ENCODE measurements at regions not wholly inside any gene's neighbourhood (a gene's known extent, or its start where the extent isn't known, plus 50 kb on each side); places are given as distances from the start of the nearest gene placed in this dataset.
A peak's percentile ranks its signal among the peaks of the same experiment; 100 is the strongest.

DNA sequence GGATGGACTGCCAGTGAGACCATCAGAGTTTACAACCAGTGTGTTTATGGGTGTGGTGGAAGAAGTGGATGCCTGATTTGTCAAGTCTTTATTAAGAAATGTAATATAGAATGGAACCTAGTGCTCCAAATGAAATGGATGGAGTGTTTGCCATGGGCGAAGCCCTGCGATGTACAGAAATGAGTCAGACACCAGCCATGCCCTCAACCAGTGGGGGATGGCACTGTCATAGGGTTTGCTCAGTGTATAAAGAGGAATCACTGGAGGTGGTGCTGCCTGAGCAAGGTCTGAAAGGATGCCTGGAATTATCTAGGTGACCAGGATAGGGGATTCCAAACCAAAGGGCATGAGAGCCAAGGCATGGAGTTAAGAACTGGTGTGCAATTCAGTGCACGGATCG lies 120.9 kb upstream of the MTNR1B start:
- no peak for DNase-seq (ENCODE audit: low spot score in 2 of 2)
- 88 to 96% methylated on average over 4 of the region's 4 CpGs for WGBS, 2 donors
- TF ChIP-seq, protein P1, sequence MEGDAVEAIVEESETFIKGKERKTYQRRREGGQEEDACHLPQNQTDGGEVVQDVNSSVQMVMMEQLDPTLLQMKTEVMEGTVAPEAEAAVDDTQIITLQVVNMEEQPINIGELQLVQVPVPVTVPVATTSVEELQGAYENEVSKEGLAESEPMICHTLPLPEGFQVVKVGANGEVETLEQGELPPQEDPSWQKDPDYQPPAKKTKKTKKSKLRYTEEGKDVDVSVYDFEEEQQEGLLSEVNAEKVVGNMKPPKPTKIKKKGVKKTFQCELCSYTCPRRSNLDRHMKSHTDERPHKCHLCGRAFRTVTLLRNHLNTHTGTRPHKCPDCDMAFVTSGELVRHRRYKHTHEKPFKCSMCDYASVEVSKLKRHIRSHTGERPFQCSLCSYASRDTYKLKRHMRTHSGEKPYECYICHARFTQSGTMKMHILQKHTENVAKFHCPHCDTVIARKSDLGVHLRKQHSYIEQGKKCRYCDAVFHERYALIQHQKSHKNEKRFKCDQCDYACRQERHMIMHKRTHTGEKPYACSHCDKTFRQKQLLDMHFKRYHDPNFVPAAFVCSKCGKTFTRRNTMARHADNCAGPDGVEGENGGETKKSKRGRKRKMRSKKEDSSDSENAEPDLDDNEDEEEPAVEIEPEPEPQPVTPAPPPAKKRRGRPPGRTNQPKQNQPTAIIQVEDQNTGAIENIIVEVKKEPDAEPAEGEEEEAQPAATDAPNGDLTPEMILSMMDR (IDR thresholded peaks at IDR 0.05), result no peak
- TF ChIP-seq POLR2A (IDR thresholded peaks at IDR 0.05), result no peak
- H3K4me3 ChIP-seq (ENCODE audit: low read depth, poor library complexity, severe bottlenecking), result no peak overlapping the region
- intact Hi-C loops (cut with DNase I; ENCODE audit: low total_unique reads), result no loop called here

DNA sequence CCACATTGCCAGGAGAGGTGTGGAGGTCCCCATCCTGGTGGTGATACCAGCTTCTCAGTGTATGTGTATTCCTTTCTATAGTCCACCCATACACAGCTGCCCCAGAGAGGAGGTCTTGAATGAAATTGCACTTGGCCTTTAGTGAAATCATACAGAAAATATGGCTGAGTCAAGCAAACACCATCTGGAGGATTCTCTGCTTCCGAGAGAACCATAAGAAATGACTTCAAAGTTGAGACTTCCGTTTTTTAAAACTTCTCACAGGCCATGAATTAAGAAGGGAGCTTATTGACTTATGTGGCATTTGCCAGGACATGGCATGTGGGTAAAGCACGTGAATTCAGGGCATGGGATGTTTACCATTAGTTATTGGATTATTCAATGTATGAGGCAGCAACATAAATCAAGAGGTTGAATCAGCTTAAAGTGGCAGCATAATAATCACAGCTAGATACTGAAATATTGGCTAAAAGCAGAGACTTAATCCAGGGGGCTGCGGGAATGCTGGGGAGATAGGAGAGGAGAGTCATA lies 119.1 kb upstream of the MTNR1B start:
- WGBS, 2 donors, result 72 to 73% methylated on average over 4 of the region's 4 CpGs
- no peak overlapping the region for H3K4me3 ChIP-seq (ENCODE audit: low read depth, poor library complexity, severe bottlenecking)
- TF ChIP-seq POLR2A (IDR thresholded peaks at IDR 0.05), result no peak
- TF ChIP-seq, protein P1 (IDR thresholded peaks at IDR 0.05), result no peak
- DNase-seq (ENCODE audit: low spot score in 2 of 2), result no peak
- intact Hi-C loops (cut with DNase I; ENCODE audit: low total_unique reads), result no loop called here

DNA sequence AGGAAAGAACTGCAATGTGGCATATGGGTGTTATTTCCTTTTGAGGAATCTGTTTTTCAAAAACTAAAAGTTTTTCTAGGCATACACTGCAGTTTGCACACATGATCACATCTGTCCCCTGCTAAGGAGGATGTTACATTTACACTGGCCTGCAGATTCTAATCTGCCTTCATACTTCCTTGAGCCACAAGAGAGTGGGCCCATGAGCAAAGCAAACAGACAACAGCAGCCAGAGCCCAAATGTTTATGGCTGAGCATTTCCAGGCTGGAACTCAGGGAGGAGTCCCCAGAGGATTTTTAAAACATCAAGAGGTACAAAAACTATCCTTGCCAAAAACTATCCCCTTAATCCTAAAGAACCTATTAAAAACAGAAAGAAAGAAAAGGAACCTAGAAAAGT lies 117.2 kb upstream of the MTNR1B start:
- TF ChIP-seq, protein P1 (IDR thresholded peaks at IDR 0.05), result no peak
- TF ChIP-seq POLR2A (IDR thresholded peaks at IDR 0.05), result no peak
- H3K4me3 ChIP-seq (ENCODE audit: low read depth, poor library complexity, severe bottlenecking), result no peak overlapping the region
- intact Hi-C loops (cut with DNase I; ENCODE audit: low total_unique reads), result no loop called here
- no peak for DNase-seq (ENCODE audit: low spot score in 2 of 2)

DNA sequence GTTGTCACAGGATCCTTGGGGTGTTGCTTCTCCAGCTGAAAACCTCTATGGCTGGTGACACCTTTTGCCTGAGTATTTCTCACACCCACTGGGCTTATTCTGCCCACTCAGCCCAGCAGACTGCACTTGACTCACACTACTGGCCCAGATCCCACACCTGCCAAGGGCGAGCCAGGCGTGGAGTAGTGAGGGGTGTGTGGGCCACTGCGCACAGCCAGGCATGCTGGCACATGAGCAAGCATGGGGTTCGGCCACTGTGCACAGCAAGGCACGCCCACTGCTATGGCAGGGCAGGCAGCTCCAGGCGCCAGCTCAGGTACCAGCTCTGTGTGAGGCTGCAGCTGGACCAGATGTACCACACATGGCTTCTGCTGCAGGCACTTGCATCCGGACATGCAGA lies 116.5 kb upstream of the MTNR1B start:
- no peak for TF ChIP-seq POLR2A (IDR thresholded peaks at IDR 0.05)
- TF ChIP-seq, protein P1 (IDR thresholded peaks at IDR 0.05), result no peak
- H3K4me3 ChIP-seq (ENCODE audit: low read depth, poor library complexity, severe bottlenecking), result no peak overlapping the region
- 33 to 54% methylated on average over 6 to 7 of the region's 7 CpGs for WGBS, 2 donors
- DNase-seq (ENCODE audit: low spot score in 2 of 2), result peak in 1 of 2 donors; percentile 39
- intact Hi-C loops (cut with DNase I; ENCODE audit: low total_unique reads), result no loop called here

DNA sequence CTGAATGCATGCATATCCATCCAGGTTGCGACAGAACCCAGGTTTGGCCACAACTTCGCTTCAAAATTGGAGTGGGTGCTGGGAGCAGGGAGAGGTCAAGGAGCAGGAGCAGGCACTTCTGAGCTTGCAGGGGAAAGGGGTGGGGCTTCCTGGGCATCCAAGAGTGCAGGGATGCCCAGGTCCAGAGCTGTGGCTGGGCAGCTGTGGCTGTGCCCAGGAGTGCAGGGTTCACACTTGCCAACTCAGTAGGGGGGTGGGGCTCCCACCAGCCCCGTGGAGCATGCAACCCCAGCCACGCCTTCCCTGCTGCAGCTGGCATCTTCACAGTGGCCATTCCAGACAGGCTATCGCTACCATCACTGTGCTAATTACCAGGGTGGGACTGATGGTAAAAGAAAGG lies 115.3 kb upstream of the MTNR1B start:
- DNase-seq (ENCODE audit: low spot score in 2 of 2), result no peak
- WGBS, 2 donors, result 60 to 66% methylated on average over 5 of the region's 5 CpGs
- TF ChIP-seq, protein P1 (IDR thresholded peaks at IDR 0.05), result no peak
- TF ChIP-seq POLR2A (IDR thresholded peaks at IDR 0.05), result no peak
- H3K4me3 ChIP-seq (ENCODE audit: low read depth, poor library complexity, severe bottlenecking), result no peak overlapping the region
- intact Hi-C loops (cut with DNase I; ENCODE audit: low total_unique reads), result no loop called here

DNA sequence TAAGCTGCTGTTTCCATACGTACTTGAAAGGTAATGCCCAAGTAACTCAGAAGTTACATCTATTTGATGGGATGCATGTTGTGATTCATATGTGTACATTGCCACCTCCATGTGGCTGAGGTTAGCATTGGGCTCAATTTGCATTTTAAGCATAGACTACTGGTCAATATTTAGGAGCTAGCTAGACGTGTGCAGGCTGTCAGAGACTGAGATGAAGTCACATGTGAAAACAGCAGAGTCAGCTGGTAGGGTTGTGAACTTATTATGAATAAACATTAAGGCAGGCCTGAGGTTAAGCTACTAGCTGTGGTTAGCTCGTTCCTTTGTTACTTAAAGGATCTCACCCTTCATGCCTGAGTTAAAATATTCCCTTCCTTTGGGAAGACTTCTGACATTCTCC lies 114.5 kb upstream of the MTNR1B start:
- intact Hi-C loops (cut with DNase I; ENCODE audit: low total_unique reads), result no loop called here
- no peak for TF ChIP-seq POLR2A (IDR thresholded peaks at IDR 0.05)
- TF ChIP-seq, protein P1 (IDR thresholded peaks at IDR 0.05), result no peak
- 53 to 57% methylated on average over 3 of the region's 3 CpGs for WGBS, 2 donors
- DNase-seq (ENCODE audit: low spot score in 2 of 2), result no peak
- H3K4me3 ChIP-seq (ENCODE audit: low read depth, poor library complexity, severe bottlenecking), result no peak overlapping the region
